ENCODE measurements at regions not wholly inside any gene's neighbourhood (a gene's known extent, or its start where the extent isn't known, plus 50 kb on each side); places are given as distances from the start of the nearest gene placed in this dataset.

- DNase-seq (ENCODE audit: low spot score), result no peak
Observed at GRCh38 chr5:7955476-7955875, 86.5 kb downstream of the MTRR start.

GRCh38 chr5:7957329-7957728, 88.4 kb downstream of the MTRR start:
- no peak for DNase-seq (ENCODE audit: low spot score)

- no peak for DNase-seq (ENCODE audit: low spot score)
Observed at GRCh38 chr5:7960142-7960541, 91.2 kb downstream of the MTRR start.

GRCh38 chr5:7961540-7961939, 92.6 kb downstream of the MTRR start:
- DNase-seq (ENCODE audit: low spot score), result no peak

- DNase-seq (ENCODE audit: low spot score), result no peak
Observed at GRCh38 chr5:7970816-7971215, 101.9 kb downstream of the MTRR start.

- no peak for DNase-seq (ENCODE audit: low spot score)
Observed at GRCh38 chr5:7976411-7977190, 107.7 kb downstream of the MTRR start.

- DNase-seq (ENCODE audit: low spot score), result no peak
Observed at GRCh38 chr5:7978114-7978513, 109.2 kb downstream of the MTRR start.

GRCh38 chr5:7978991-7979390, 110.0 kb downstream of the MTRR start:
- no peak for DNase-seq (ENCODE audit: low spot score)

GRCh38 chr5:7980881-7981280, 111.9 kb downstream of the MTRR start:
- no peak for DNase-seq (ENCODE audit: low spot score)

- no peak for DNase-seq (ENCODE audit: low spot score)
Observed at GRCh38 chr5:7983433-7983832, 114.5 kb downstream of the MTRR start.

- DNase-seq (ENCODE audit: low spot score), result no peak
Observed at GRCh38 chr5:7991125-7991821, 122.3 kb downstream of the MTRR start.

- DNase-seq (ENCODE audit: low spot score), result no peak
Observed at GRCh38 chr5:7995688-7996294, 126.8 kb downstream of the MTRR start.

GRCh38 chr5:8005416-8005815, 136.5 kb downstream of the MTRR start:
- no peak for DNase-seq (ENCODE audit: low spot score)

GRCh38 chr5:8012131-8012977, 143.4 kb downstream of the MTRR start:
- DNase-seq (ENCODE audit: low spot score), result no peak

GRCh38 chr5:8013948-8014710, 145.2 kb downstream of the MTRR start:
- DNase-seq (ENCODE audit: low spot score), result no peak

GRCh38 chr5:8019719-8020218, 150.8 kb downstream of the MTRR start:
- no peak for DNase-seq (ENCODE audit: low spot score)

GRCh38 chr5:8020861-8021514, 152.0 kb downstream of the MTRR start:
- no peak for DNase-seq (ENCODE audit: low spot score)

GRCh38 chr5:8028243-8028642, 159.3 kb downstream of the MTRR start:
- no peak for DNase-seq (ENCODE audit: low spot score)

- no peak for DNase-seq (ENCODE audit: low spot score)
Observed at GRCh38 chr5:8033261-8033660, 164.3 kb downstream of the MTRR start.

GRCh38 chr5:8034852-8035251, 165.9 kb downstream of the MTRR start:
- no peak for DNase-seq (ENCODE audit: low spot score)

GRCh38 chr5:8048920-8049319, 180.0 kb downstream of the MTRR start:
- no peak for DNase-seq (ENCODE audit: low spot score)
